ENCODE measurements at regions not wholly inside any gene's neighbourhood (a gene's known extent, or its start where the extent isn't known, plus 50 kb on each side); places are given as distances from the start of the nearest gene placed in this dataset.
"Not testable (repeated sequence)": the region's sequence is repeated elsewhere in the genome, so short reads cannot be mapped to it uniquely, and the experiment has no call there.

DNA sequence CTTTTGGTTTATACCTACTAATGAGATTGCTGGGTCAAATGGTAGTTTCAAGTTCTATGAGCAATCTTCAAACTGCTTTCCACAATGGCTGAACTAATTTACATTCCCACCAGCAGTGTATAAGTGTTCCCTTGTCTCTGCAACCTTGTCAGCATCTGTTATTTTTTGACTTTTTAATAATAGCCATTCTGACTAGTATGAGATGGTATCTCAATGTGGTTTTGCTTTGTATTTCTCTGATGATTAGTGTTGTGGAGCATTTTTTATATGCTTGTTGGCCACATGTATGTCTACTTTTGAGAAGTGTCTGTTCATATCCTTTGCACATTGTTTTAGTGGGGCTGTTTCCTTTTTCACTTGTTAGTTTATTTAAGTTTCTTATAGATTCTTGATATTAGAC, 449.3 kb upstream of the ATP11B start:
- not testable (repeated sequence) for DNase-seq (ENCODE audit: low read depth in 1 of 2, low spot score in 1 of 2); H3K4me3 ChIP-seq (replicated peaks; ENCODE audit: insufficient read depth, low read length); H3K27me3 ChIP-seq (ENCODE audit: insufficient read depth, poor library complexity, severe bottlenecking); H3K27ac ChIP-seq (replicated peaks)

DNA sequence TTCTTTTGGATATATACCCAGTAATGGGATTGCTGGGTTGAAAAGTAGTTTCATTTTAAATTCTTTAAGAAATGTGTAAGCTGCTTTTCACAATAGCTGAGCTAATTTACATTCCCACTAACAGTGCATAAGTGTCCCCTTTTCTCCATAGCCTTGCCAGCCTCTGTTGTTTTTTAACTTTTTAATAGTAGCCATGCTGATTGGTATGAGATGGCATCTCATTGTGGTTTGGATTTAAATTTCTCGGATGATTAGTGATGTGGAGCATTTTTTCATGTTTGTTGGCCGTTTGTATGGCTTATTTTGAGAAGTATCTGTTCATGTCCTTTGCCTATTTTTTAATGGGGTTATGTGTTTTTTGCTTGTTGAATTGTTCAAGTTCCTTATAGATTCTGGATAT, 444.3 kb upstream of the ATP11B start:
- no peak overlapping the region for H3K4me3 ChIP-seq (replicated peaks; ENCODE audit: insufficient read depth, low read length)
- no peak overlapping the region for H3K27ac ChIP-seq (replicated peaks)
- TF ChIP-seq, protein P1, sequence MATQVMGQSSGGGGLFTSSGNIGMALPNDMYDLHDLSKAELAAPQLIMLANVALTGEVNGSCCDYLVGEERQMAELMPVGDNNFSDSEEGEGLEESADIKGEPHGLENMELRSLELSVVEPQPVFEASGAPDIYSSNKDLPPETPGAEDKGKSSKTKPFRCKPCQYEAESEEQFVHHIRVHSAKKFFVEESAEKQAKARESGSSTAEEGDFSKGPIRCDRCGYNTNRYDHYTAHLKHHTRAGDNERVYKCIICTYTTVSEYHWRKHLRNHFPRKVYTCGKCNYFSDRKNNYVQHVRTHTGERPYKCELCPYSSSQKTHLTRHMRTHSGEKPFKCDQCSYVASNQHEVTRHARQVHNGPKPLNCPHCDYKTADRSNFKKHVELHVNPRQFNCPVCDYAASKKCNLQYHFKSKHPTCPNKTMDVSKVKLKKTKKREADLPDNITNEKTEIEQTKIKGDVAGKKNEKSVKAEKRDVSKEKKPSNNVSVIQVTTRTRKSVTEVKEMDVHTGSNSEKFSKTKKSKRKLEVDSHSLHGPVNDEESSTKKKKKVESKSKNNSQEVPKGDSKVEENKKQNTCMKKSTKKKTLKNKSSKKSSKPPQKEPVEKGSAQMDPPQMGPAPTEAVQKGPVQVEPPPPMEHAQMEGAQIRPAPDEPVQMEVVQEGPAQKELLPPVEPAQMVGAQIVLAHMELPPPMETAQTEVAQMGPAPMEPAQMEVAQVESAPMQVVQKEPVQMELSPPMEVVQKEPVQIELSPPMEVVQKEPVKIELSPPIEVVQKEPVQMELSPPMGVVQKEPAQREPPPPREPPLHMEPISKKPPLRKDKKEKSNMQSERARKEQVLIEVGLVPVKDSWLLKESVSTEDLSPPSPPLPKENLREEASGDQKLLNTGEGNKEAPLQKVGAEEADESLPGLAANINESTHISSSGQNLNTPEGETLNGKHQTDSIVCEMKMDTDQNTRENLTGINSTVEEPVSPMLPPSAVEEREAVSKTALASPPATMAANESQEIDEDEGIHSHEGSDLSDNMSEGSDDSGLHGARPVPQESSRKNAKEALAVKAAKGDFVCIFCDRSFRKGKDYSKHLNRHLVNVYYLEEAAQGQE (IDR thresholded peaks at IDR 0.05; ENCODE audit: insufficient replicate concordance, low read depth) = no peak
- TF ChIP-seq POLR2AphosphoS5 (IDR thresholded peaks at IDR 0.05; ENCODE audit: low read depth) (no peak), SPI1 (IDR thresholded peaks at IDR 0.05; ENCODE audit: borderline replicate concordance, low read depth) (no peak), GABPA (IDR thresholded peaks at IDR 0.05; ENCODE audit: low read depth) (no peak)
- TF ChIP-seq, protein P2, sequence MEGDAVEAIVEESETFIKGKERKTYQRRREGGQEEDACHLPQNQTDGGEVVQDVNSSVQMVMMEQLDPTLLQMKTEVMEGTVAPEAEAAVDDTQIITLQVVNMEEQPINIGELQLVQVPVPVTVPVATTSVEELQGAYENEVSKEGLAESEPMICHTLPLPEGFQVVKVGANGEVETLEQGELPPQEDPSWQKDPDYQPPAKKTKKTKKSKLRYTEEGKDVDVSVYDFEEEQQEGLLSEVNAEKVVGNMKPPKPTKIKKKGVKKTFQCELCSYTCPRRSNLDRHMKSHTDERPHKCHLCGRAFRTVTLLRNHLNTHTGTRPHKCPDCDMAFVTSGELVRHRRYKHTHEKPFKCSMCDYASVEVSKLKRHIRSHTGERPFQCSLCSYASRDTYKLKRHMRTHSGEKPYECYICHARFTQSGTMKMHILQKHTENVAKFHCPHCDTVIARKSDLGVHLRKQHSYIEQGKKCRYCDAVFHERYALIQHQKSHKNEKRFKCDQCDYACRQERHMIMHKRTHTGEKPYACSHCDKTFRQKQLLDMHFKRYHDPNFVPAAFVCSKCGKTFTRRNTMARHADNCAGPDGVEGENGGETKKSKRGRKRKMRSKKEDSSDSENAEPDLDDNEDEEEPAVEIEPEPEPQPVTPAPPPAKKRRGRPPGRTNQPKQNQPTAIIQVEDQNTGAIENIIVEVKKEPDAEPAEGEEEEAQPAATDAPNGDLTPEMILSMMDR (IDR thresholded peaks at IDR 0.05; ENCODE audit: insufficient read depth, low read length) = no peak
- no peaks in the 10 kb centered on the region for H3K27me3 ChIP-seq (ENCODE audit: insufficient read depth, poor library complexity, severe bottlenecking)
- no peak for DNase-seq (ENCODE audit: low read depth in 1 of 2, low spot score in 1 of 2)

DNA sequence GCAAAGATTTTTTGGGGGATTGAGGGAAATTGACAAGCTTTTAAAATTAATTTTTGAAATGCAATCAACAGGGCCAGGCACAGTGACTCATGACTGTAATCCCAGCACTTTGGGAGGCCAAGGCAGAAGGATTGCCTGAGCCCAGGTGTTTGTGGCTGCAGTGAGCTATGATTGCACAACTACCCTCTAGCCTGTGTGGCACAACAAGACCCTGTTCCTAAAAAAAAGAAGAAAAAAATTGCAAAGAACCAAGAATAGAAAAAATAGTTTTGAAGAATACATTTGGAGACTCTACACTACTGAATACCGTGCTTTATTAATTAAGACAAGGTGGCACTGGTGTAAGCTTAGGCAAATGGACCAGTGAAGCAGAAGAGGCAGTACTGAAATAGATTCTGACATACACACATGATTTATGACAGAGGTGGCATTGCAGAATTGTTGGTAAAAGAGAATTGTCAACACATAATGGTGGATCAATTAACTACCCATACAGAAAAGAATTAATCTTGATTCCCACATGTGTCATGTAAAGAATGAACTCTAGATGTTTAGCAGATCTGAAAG, 443.3 kb upstream of the ATP11B start:
- Histone ChIP-seq H3K4me3 (replicated peaks; ENCODE audit: insufficient read depth, low read length) (no peak overlapping the region), H3K27ac (replicated peaks) (no peak overlapping the region), H3K27me3 (ENCODE audit: insufficient read depth, poor library complexity, severe bottlenecking) (no peaks in the 10 kb centered on the region)
- TF ChIP-seq GABPA (IDR thresholded peaks at IDR 0.05; ENCODE audit: low read depth) (no peak), SPI1 (IDR thresholded peaks at IDR 0.05; ENCODE audit: borderline replicate concordance, low read depth) (no peak), POLR2AphosphoS5 (IDR thresholded peaks at IDR 0.05; ENCODE audit: low read depth) (no peak)
- TF ChIP-seq, protein P1 (IDR thresholded peaks at IDR 0.05; ENCODE audit: insufficient replicate concordance, low read depth) = no peak
- TF ChIP-seq, protein P2 (IDR thresholded peaks at IDR 0.05; ENCODE audit: insufficient read depth, low read length) = no peak
- DNase-seq (ENCODE audit: low read depth in 1 of 2, low spot score in 1 of 2) = no peak

DNA sequence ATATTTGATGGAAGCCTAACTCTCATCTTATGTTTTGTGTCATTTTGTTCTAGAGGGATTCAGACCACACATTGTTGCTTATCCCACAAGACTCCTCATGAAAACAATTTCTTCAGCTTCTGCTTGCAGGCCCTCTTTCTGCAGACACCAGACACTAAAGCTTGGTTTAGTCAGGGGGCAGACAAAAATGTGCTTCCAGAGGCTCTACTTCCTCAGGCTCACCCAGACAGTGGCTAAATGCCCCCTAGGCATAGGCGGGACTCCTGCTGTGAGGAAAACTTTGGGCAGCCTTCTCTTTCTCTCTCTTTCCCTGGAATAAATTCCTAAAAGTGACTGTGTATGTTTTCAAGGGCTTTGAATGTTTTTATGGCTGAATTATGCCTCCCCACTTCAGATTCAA, 435.4 kb upstream of the ATP11B start:
- H3K4me3 ChIP-seq (replicated peaks; ENCODE audit: insufficient read depth, low read length) = no peak overlapping the region
- no peak for TF ChIP-seq POLR2AphosphoS5 (IDR thresholded peaks at IDR 0.05; ENCODE audit: low read depth)
- no peak for TF ChIP-seq SPI1 (IDR thresholded peaks at IDR 0.05; ENCODE audit: borderline replicate concordance, low read depth)
- TF ChIP-seq, protein P2 (IDR thresholded peaks at IDR 0.05; ENCODE audit: insufficient read depth, low read length) = no peak
- TF ChIP-seq GABPA (IDR thresholded peaks at IDR 0.05; ENCODE audit: low read depth) = no peak
- TF ChIP-seq, protein P1 (IDR thresholded peaks at IDR 0.05; ENCODE audit: insufficient replicate concordance, low read depth) = no peak
- DNase-seq (ENCODE audit: low read depth in 1 of 2, low spot score in 1 of 2) = no peak

More for the DNA sequence above, 435.4 kb upstream of the ATP11B start:
- no peak overlapping the region for H3K27ac ChIP-seq (replicated peaks)
- H3K27me3 ChIP-seq (ENCODE audit: insufficient read depth, poor library complexity, severe bottlenecking) = no peaks in the 10 kb centered on the region

Measured in HL-60 (cell line).